HL-60 (cell line): ENCODE measurements at regions not wholly inside any gene's neighbourhood (a gene's known extent, or its start where the extent isn't known, plus 50 kb on each side); places are given as distances from the start of the nearest gene placed in this dataset.

Experiments used
- CTCF ChIP-seq: IDR thresholded peaks from one replicate; pipeline ENCODE4 v1.5.1; 2011; ENCODE audit warnings: low read length, control low read depth, inconsistent platforms; ENCODE audit not compliant: insufficient read depth
- GABPA ChIP-seq: IDR thresholded peaks from 2 replicates; pipeline ENCODE4 v1.6.1; 2012; ENCODE audit warnings: low read depth
- POLR2AphosphoS5 ChIP-seq: IDR thresholded peaks from 2 replicates; pipeline ENCODE4 v1.6.1; 2012; ENCODE audit warnings: low read depth
- REST ChIP-seq: IDR thresholded peaks from 2 replicates; pipeline ENCODE4 v1.6.1; 2012; ENCODE audit warnings: low read depth; ENCODE audit not compliant: insufficient replicate concordance
- SPI1 ChIP-seq: IDR thresholded peaks from 2 replicates; pipeline ENCODE4 v1.6.1; 2012; ENCODE audit warnings: low read depth, mild to moderate bottlenecking, borderline replicate concordance

- TF ChIP-seq CTCF: no peak
- no peak for TF ChIP-seq POLR2AphosphoS5
- TF ChIP-seq REST: no peak
- TF ChIP-seq GABPA: no peak
- no peak for TF ChIP-seq SPI1
These were observed 361.6 kb downstream of the GABRG2 start for GRCh38 chr5:162429142-162429541.
